Liver (tissue), 7 donors: ENCODE measurements at regions not wholly inside any gene's neighbourhood (a gene's known extent, or its start where the extent isn't known, plus 50 kb on each side); places are given as distances from the start of the nearest gene placed in this dataset.

Experiments
- DNase-seq: peaks from one replicate; pipeline ENCODE4 v3.0.0-alpha.2; 2017; ENCODE audit warnings: low spot score
- H3K27ac ChIP-seq, 2 donors: one replicate each; pipeline ENCODE4 v1.7.0; 2013; ENCODE audit warnings: inconsistent platforms in 2 of 2, low read length in 2 of 2, control low read depth in 1 of 2, low read depth in 1 of 2, mild to moderate bottlenecking in 1 of 2
- H3K27me3 ChIP-seq, 4 donors: one replicate each; pipeline versions ENCODE4 v1.6.1 to v1.7.0; 2013; ENCODE audit warnings: low read length in 3 of 4, inconsistent platforms in 1 of 4, mild to moderate bottlenecking in 1 of 4, moderate library complexity in 1 of 4; ENCODE audit not compliant: control insufficient read depth in 4 of 4, insufficient read depth in 4 of 4
- H3K36me3 ChIP-seq, 4 donors: one replicate each; pipeline versions ENCODE4 v1.6.1 to v1.7.0; 2013; ENCODE audit warnings: low read length in 3 of 4, mild to moderate bottlenecking in 3 of 4, low read depth in 1 of 4, moderate library complexity in 1 of 4; ENCODE audit not compliant: control insufficient read depth in 4 of 4, insufficient read depth in 3 of 4
- H3K4me1 ChIP-seq, 4 donors: one replicate each; pipeline versions ENCODE4 v1.6.1 to v1.7.0; 2013; ENCODE audit warnings: low read length in 3 of 4, mild to moderate bottlenecking in 3 of 4, moderate library complexity in 1 of 4; ENCODE audit not compliant: control insufficient read depth in 4 of 4, insufficient read depth in 4 of 4
- H3K4me3 ChIP-seq, 3 donors: one replicate each; pipeline versions ENCODE4 v1.6.1 to v1.7.0; 2013; ENCODE audit warnings: low read length in 3 of 3, control low read depth in 1 of 3, low read depth in 1 of 3, mild to moderate bottlenecking in 1 of 3
- H3K9ac ChIP-seq, 2 donors: one replicate each; pipeline ENCODE4 v1.7.0; 2013; ENCODE audit warnings: low read length in 2 of 2, mild to moderate bottlenecking in 2 of 2, moderate library complexity in 2 of 2, control low read depth in 1 of 2, low read depth in 1 of 2
- H3K9me3 ChIP-seq, 4 donors: one replicate each; pipeline versions ENCODE4 v1.6.1 to v1.7.0; 2013; ENCODE audit warnings: low read length in 3 of 4; ENCODE audit not compliant: control insufficient read depth in 4 of 4
- EGR1 ChIP-seq, 2 donors: IDR thresholded peaks; 2 replicates each; pipeline ENCODE4 v1.6.1; 2016 to 2018; ENCODE audit warnings: antibody characterized with exemption in 2 of 2, low read depth in 2 of 2
- FOXA1 ChIP-seq: IDR thresholded peaks from 2 replicates; pipeline ENCODE4 v1.6.1; 2016; ENCODE audit warnings: antibody characterized with exemption
- JUND ChIP-seq, 2 donors: IDR thresholded peaks; 2 replicates each; pipeline ENCODE4 v1.6.1; 2016; ENCODE audit warnings: antibody characterized with exemption in 2 of 2
- MAX ChIP-seq: IDR thresholded peaks from 2 replicates; pipeline ENCODE4 v1.6.1; 2016; ENCODE audit warnings: antibody characterized with exemption
- NR2F2 ChIP-seq: IDR thresholded peaks from 2 replicates; pipeline ENCODE4 v1.6.1; 2016; ENCODE audit warnings: antibody characterized with exemption
- RAD21 ChIP-seq, 2 donors: IDR thresholded peaks; 2 replicates each; pipeline ENCODE4 v1.6.1; 2016; ENCODE audit warnings: antibody characterized with exemption in 2 of 2, mild to moderate bottlenecking in 2 of 2
- REST ChIP-seq: IDR thresholded peaks from 2 replicates; pipeline ENCODE4 v1.6.1; 2016; ENCODE audit warnings: antibody characterized with exemption, mild to moderate bottlenecking
- TAF1 ChIP-seq: conservative IDR thresholded peaks from 2 replicates; pipeline ENCODE4 v1.6.1; 2016; ENCODE audit warnings: antibody characterized with exemption, mild to moderate bottlenecking
- ZBTB33 ChIP-seq: IDR thresholded peaks from 2 replicates; pipeline ENCODE4 v1.6.1; 2016; ENCODE audit warnings: antibody characterized with exemption
- WGBS: extraction: QIAGEN DNeasy Blood & Tissue Kit; methylation state at CpG from one replicate; pipeline ENCODE4 v1.1.7; 2013; 5-methylcytosine and 5-hydroxymethylcytosine counted together
- donor health status: healthy.
- donor health status: healthy.
- donor health status: healthy.
- donor health status: healthy.

- Histone ChIP-seq H3K9me3 (no peaks in the 10 kb centered on the region), H3K4me1 (peaks cover 0 to 6% (median 2%) of the 10 kb centered on the region in 4 donors), H3K36me3 (no peaks in the 10 kb centered on the region), H3K27ac (no peak overlapping the region), H3K9ac (no peak overlapping the region), H3K27me3 (no peaks in the 10 kb centered on the region), H3K4me3 (no peak overlapping the region)
- no peak for TF ChIP-seq JUND (IDR thresholded peaks at IDR 0.05)
- 92% methylated on average over 3 of the region's 3 CpGs for WGBS
- no peak for DNase-seq
Observed at GRCh38 chr2:64210816-64211215, 66.6 kb upstream of the PELI1 start.

GRCh38 chr2:64211276-64211921 lies 67.2 kb upstream of the PELI1 start:
- Histone ChIP-seq H3K27ac (no peak overlapping the region), H3K36me3 (no peaks in the 10 kb centered on the region), H3K4me1 (peaks cover 0 to 6% (median 2%) of the 10 kb centered on the region in 4 donors), H3K9me3 (no peaks in the 10 kb centered on the region), H3K9ac (no peak overlapping the region), H3K4me3 (no peak overlapping the region), H3K27me3 (no peaks in the 10 kb centered on the region)
- TF ChIP-seq ZBTB33 (no peak), RAD21 (IDR thresholded peaks at IDR 0.05) (no peak), REST (no peak), FOXA1 (no peak), MAX (no peak), TAF1 (no peak)
- no peak for DNase-seq
- WGBS: 90% methylated on average over 6 of the region's 6 CpGs

GRCh38 chr2:64212346-64212745 lies 68.1 kb upstream of the PELI1 start:
- H3K9ac ChIP-seq: no peak overlapping the region
- peak overlapping the region in 1 of 2 donors; percentile 1 for H3K27ac ChIP-seq
- no peaks in the 10 kb centered on the region for H3K27me3 ChIP-seq
- no peaks in the 10 kb centered on the region for H3K9me3 ChIP-seq
- H3K4me3 ChIP-seq: no peak overlapping the region
- WGBS: 72% methylated on average over 1 of the region's 1 CpG
- no peak for DNase-seq
- no peaks in the 10 kb centered on the region for H3K36me3 ChIP-seq
- TF ChIP-seq NR2F2: no peak
- TF ChIP-seq EGR1 (IDR thresholded peaks at IDR 0.05; ENCODE audit: low read depth in 2 of 2): no peak
- no peak for TF ChIP-seq JUND (IDR thresholded peaks at IDR 0.05)
- peaks cover 0 to 6% (median 2%) of the 10 kb centered on the region in 4 donors for H3K4me1 ChIP-seq
